Trophoblast cell (in vitro differentiated cells and primary cell): ENCODE measurements at regions not wholly inside any gene's neighbourhood (a gene's known extent, or its start where the extent isn't known, plus 50 kb on each side); places are given as distances from the start of the nearest gene placed in this dataset.

ENCODE experiments used
- DNase-seq, 2 donors: peaks; one replicate each; pipeline ENCODE4 v3.0.0-alpha.2; 2016
- H2AFZ ChIP-seq: 2 replicates; pipeline ENCODE4 v1.6.1; 2013; ENCODE audit warnings: low read length, moderate library complexity, mild to moderate bottlenecking; ENCODE audit not compliant: insufficient read depth, poor library complexity
- H2AK5ac ChIP-seq: 2 replicates; pipeline ENCODE4 v1.6.1; 2013; ENCODE audit warnings: mild to moderate bottlenecking, low read length
- H2BK120ac ChIP-seq: 2 replicates; pipeline ENCODE4 v1.6.1; 2013; ENCODE audit warnings: low read length, mild to moderate bottlenecking, moderate library complexity; ENCODE audit not compliant: insufficient read depth, poor library complexity
- H2BK12ac ChIP-seq: 2 replicates; pipeline ENCODE4 v1.6.1; 2013; ENCODE audit warnings: mild to moderate bottlenecking, low read length, moderate library complexity
- H2BK5ac ChIP-seq: 2 replicates; pipeline ENCODE4 v1.6.1; 2013; ENCODE audit warnings: low read length, low read depth, moderate library complexity, mild to moderate bottlenecking; ENCODE audit not compliant: poor library complexity
- H3K14ac ChIP-seq: 2 replicates; pipeline ENCODE4 v1.6.1; 2013; ENCODE audit warnings: mild to moderate bottlenecking, low read length
- H3K18ac ChIP-seq: 2 replicates; pipeline ENCODE4 v1.6.1; 2013; ENCODE audit warnings: mild to moderate bottlenecking, low read length
- H3K23ac ChIP-seq: 2 replicates; pipeline ENCODE4 v1.6.1; 2013; ENCODE audit warnings: low read length
- H3K27ac ChIP-seq: 2 replicates; pipeline ENCODE4 v1.5.1; 2013; ENCODE audit warnings: low read depth, mild to moderate bottlenecking, inconsistent platforms, low read length, moderate library complexity
- H3K27me3 ChIP-seq: 2 replicates; pipeline ENCODE4 v1.6.1; 2013; ENCODE audit warnings: inconsistent platforms, mild to moderate bottlenecking, low read length, moderate library complexity; ENCODE audit not compliant: insufficient read depth
- H3K36me3 ChIP-seq, 2 experiments: 1 replicate in 1 of 2; 2 replicates in 1 of 2; pipeline ENCODE4 v1.6.1; 2013; ENCODE audit warnings: low read length in 2 of 2, mild to moderate bottlenecking in 2 of 2, moderate library complexity in 1 of 2; ENCODE audit not compliant: insufficient read depth in 2 of 2, control insufficient read depth in 1 of 2
- H3K4ac ChIP-seq: 2 replicates; pipeline ENCODE4 v1.6.1; 2013; ENCODE audit warnings: low read depth, mild to moderate bottlenecking, low read length, moderate library complexity
- H3K4me1 ChIP-seq, 2 experiments: 1 replicate in 1 of 2; 2 replicates in 1 of 2; pipeline ENCODE4 v1.6.1; 2013; ENCODE audit warnings: low read length in 2 of 2, mild to moderate bottlenecking in 2 of 2, moderate library complexity in 1 of 2; ENCODE audit not compliant: insufficient read depth in 2 of 2, control insufficient read depth in 1 of 2
- H3K4me2 ChIP-seq: 2 replicates; pipeline ENCODE4 v1.6.1; 2013; ENCODE audit warnings: inconsistent platforms, mild to moderate bottlenecking, low read length, moderate library complexity
- H3K4me3 ChIP-seq: 2 replicates; pipeline ENCODE4 v1.5.1; 2013; ENCODE audit warnings: mild to moderate bottlenecking, low read depth, low read length, inconsistent platforms
- H3K79me1 ChIP-seq: one replicate; pipeline ENCODE4 v1.6.1; 2013; ENCODE audit warnings: low read length
- H3K79me2 ChIP-seq: 2 replicates; pipeline ENCODE4 v1.6.1; 2013; ENCODE audit warnings: low read length, mild to moderate bottlenecking; ENCODE audit not compliant: control insufficient read depth, insufficient read depth, poor library complexity
- H3K9ac ChIP-seq: 2 replicates; pipeline ENCODE4 v1.6.1; 2013; ENCODE audit warnings: mild to moderate bottlenecking, low read length
- H3K9me3 ChIP-seq: 2 replicates; pipeline ENCODE4 v1.6.1; 2013; ENCODE audit warnings: low read depth, mild to moderate bottlenecking, control low read depth, inconsistent platforms, low read length; ENCODE audit not compliant: insufficient read depth
- H4K12ac ChIP-seq: 2 replicates; pipeline ENCODE4 v1.6.1; 2013; ENCODE audit warnings: low read depth, mild to moderate bottlenecking, low read length, moderate library complexity
- H4K8ac ChIP-seq: 2 replicates; pipeline ENCODE4 v1.6.1; 2013; ENCODE audit warnings: low read depth, mild to moderate bottlenecking, low read length, moderate library complexity
- H4K91ac ChIP-seq: one replicate; pipeline ENCODE4 v1.6.1; 2013; ENCODE audit warnings: low read depth, mild to moderate bottlenecking, low read length, moderate library complexity
- WGBS: extraction: QIAGEN DNeasy Blood & Tissue Kit; methylation state at CpG from one replicate; pipeline ENCODE4 v1.1.7; 2013; ENCODE audit warnings: missing lambda C conversion rate; ENCODE audit not compliant: insufficient read length, insufficient coverage; ENCODE audit errors: extremely low coverage; 5-methylcytosine and 5-hydroxymethylcytosine counted together

GRCh38 chr3:56976651-56977560 is 83.6 kb upstream of the SPATA12 start:
- H3K4ac ChIP-seq = no peak overlapping the region
- H3K4me2 ChIP-seq = no peak overlapping the region
- H4K12ac ChIP-seq = no peak overlapping the region
- no peak overlapping the region for H3K23ac ChIP-seq
- H3K36me3 ChIP-seq = no peaks in the 10 kb centered on the region
- no peak overlapping the region for H3K18ac ChIP-seq
- no peak overlapping the region for H3K14ac ChIP-seq
- no peaks in the 10 kb centered on the region for H3K9me3 ChIP-seq
- H3K79me1 ChIP-seq = peaks cover 4% of the 10 kb centered on the region
- no peak overlapping the region for H4K8ac ChIP-seq
- H3K27me3 ChIP-seq = no peaks in the 10 kb centered on the region
- peaks cover 5 to 7% of the 10 kb centered on the region in 2 experiments for H3K4me1 ChIP-seq
- no peak for DNase-seq
- no peak overlapping the region for H2BK12ac ChIP-seq
- H3K27ac ChIP-seq = no peak overlapping the region
- no peak overlapping the region for H2BK120ac ChIP-seq
- H4K91ac ChIP-seq = no peak overlapping the region
- H2AFZ ChIP-seq = no peak overlapping the region
- WGBS = no CpG with 5 or more reads among the region's 9 CpGs
- no peak overlapping the region for H3K4me3 ChIP-seq
- no peak overlapping the region for H2AK5ac ChIP-seq
- no peaks in the 10 kb centered on the region for H3K79me2 ChIP-seq
- no peak overlapping the region for H2BK5ac ChIP-seq
- no peak overlapping the region for H3K9ac ChIP-seq

GRCh38 chr3:56975567-56975966 is 84.9 kb upstream of the SPATA12 start:
- Histone ChIP-seq H2BK5ac (no peak overlapping the region), H3K14ac (no peak overlapping the region), H3K4ac (no peak overlapping the region), H3K79me1 (peaks cover 2% of the 10 kb centered on the region), H4K8ac (no peak overlapping the region), H3K9me3 (no peaks in the 10 kb centered on the region), H2BK12ac (no peak overlapping the region), H3K27me3 (no peaks in the 10 kb centered on the region), H3K4me3 (no peak overlapping the region), H4K12ac (no peak overlapping the region), H2AK5ac (no peak overlapping the region), H3K9ac (no peak overlapping the region), H4K91ac (no peak overlapping the region), H2BK120ac (no peak overlapping the region), H3K27ac (no peak overlapping the region), H3K36me3 (no peaks in the 10 kb centered on the region), H3K4me2 (no peak overlapping the region), H3K18ac (no peak overlapping the region), H3K79me2 (no peaks in the 10 kb centered on the region), H3K4me1 (peaks cover under 1 to 1% of the 10 kb centered on the region in 2 experiments), H2AFZ (no peak overlapping the region), H3K23ac (no peak overlapping the region)
- DNase-seq = no peak
- no CpG with 5 or more reads among the region's 1 CpG for WGBS

GRCh38 chr3:56974247-56974930 is 86.1 kb upstream of the SPATA12 start:
- Histone ChIP-seq H3K27me3 (no peaks in the 10 kb centered on the region), H3K9me3 (no peaks in the 10 kb centered on the region), H3K14ac (no peak overlapping the region), H3K18ac (no peak overlapping the region), H2AK5ac (no peak overlapping the region), H2AFZ (no peak overlapping the region), H3K79me1 (peaks cover 2% of the 10 kb centered on the region), H3K9ac (no peak overlapping the region), H3K4ac (no peak overlapping the region), H3K36me3 (no peaks in the 10 kb centered on the region), H4K12ac (no peak overlapping the region), H2BK5ac (no peak overlapping the region), H3K23ac (no peak overlapping the region), H4K8ac (no peak overlapping the region), H3K4me3 (no peak overlapping the region), H3K79me2 (no peaks in the 10 kb centered on the region), H3K27ac (no peak overlapping the region), H3K4me1 (no peaks in the 10 kb centered on the region), H4K91ac (no peak overlapping the region), H2BK12ac (no peak overlapping the region), H3K4me2 (no peak overlapping the region), H2BK120ac (no peak overlapping the region)
- no CpG with 5 or more reads among the region's 9 CpGs for WGBS
- DNase-seq = no peak

- Histone ChIP-seq H2BK12ac (no peak overlapping the region), H3K27ac (no peak overlapping the region), H3K9ac (no peak overlapping the region), H2BK5ac (no peak overlapping the region), H3K23ac (no peak overlapping the region), H3K36me3 (no peaks in the 10 kb centered on the region), H3K14ac (no peak overlapping the region), H3K4me2 (no peak overlapping the region), H4K91ac (no peak overlapping the region), H3K27me3 (no peaks in the 10 kb centered on the region), H2AK5ac (no peak overlapping the region), H3K4ac (no peak overlapping the region), H3K79me2 (no peaks in the 10 kb centered on the region), H3K9me3 (no peaks in the 10 kb centered on the region), H4K8ac (no peak overlapping the region), H3K79me1 (no peaks in the 10 kb centered on the region), H2BK120ac (no peak overlapping the region), H3K4me1 (no peaks in the 10 kb centered on the region), H4K12ac (no peak overlapping the region), H2AFZ (no peak overlapping the region), H3K4me3 (no peak overlapping the region), H3K18ac (no peak overlapping the region)
- WGBS = no CpG with 5 or more reads among the region's 4 CpGs
- DNase-seq = peak; percentile 46 to 53
These were observed 88.6 kb upstream of the SPATA12 start for GRCh38 chr3:56971816-56972215.
